MM.1S (cell line): ENCODE measurements at regions not wholly inside any gene's neighbourhood (a gene's known extent, or its start where the extent isn't known, plus 50 kb on each side); places are given as distances from the start of the nearest gene placed in this dataset.

Source experiments
- DNase-seq: peaks from one replicate; pipeline ENCODE4 v3.0.0-alpha.2; 2015
- H2AFZ ChIP-seq: fragments of 300-600 bp; sonication (generic); 2 replicates; pipeline ENCODE4 v1.6.0; 2016; ENCODE audit warnings: antibody characterized with exemption, low read length
- H3F3A ChIP-seq: fragments of 300-600 bp; sonication (generic); 2 replicates; pipeline ENCODE4 v1.6.1; 2016; ENCODE audit warnings: mild to moderate bottlenecking, antibody characterized with exemption, low read length, moderate library complexity, mixed read lengths; ENCODE audit not compliant: insufficient read depth
- H3K27ac ChIP-seq: fragments of 300-600 bp; sonication (generic); 2 replicates; pipeline ENCODE4 v1.5.1; 2016; ENCODE audit warnings: mild to moderate bottlenecking, low read length
- H3K27me3 ChIP-seq: fragments of 300-600 bp; sonication (generic); replicated peaks from 2 replicates; pipeline ENCODE4 v1.6.0; 2016; ENCODE audit warnings: low read length; ENCODE audit not compliant: insufficient read depth
- H3K36me3 ChIP-seq: fragments of 300-600 bp; sonication (generic); replicated peaks from 2 replicates; pipeline ENCODE4 v1.6.1; 2016; ENCODE audit warnings: mild to moderate bottlenecking, low read length, mixed read lengths; ENCODE audit not compliant: insufficient read depth
- H3K4me1 ChIP-seq: fragments of 300-600 bp; sonication (generic); 2 replicates; pipeline ENCODE4 v1.6.1; 2016; ENCODE audit warnings: low read length, mixed read lengths
- H3K4me2 ChIP-seq: fragments of 300-600 bp; sonication (generic); 2 replicates; pipeline ENCODE4 v1.6.0; 2016; ENCODE audit warnings: low read depth, low read length
- H3K4me3 ChIP-seq: fragments of 300-600 bp; sonication (generic); 2 replicates; pipeline ENCODE4 v1.5.1; 2016; ENCODE audit warnings: low read length, mixed read lengths
- H3K79me2 ChIP-seq: fragments of 300-600 bp; sonication (generic); 2 replicates; pipeline ENCODE4 v1.6.1; 2016; ENCODE audit warnings: mixed run types, low read length, mixed read lengths
- H3K9ac ChIP-seq: fragments of 300-600 bp; sonication (generic); 2 replicates; pipeline ENCODE4 v1.6.1; 2016; ENCODE audit warnings: low read length, mixed read lengths
- H3K9me2 ChIP-seq: fragments of 300-600 bp; sonication (generic); replicated peaks from 2 replicates; pipeline ENCODE4 v1.6.1; 2016; ENCODE audit warnings: mild to moderate bottlenecking, low read length, mixed read lengths; ENCODE audit not compliant: insufficient read depth
- H3K9me3 ChIP-seq: fragments of 300-600 bp; sonication (generic); replicated peaks from 2 replicates; pipeline ENCODE4 v1.6.1; 2016; ENCODE audit warnings: mild to moderate bottlenecking, low read length, mixed read lengths; ENCODE audit not compliant: insufficient read depth
- H4K20me1 ChIP-seq: fragments of 300-600 bp; sonication (generic); 2 replicates; pipeline ENCODE4 v1.6.1; 2016; ENCODE audit warnings: mild to moderate bottlenecking, low read length, moderate library complexity, mixed read lengths; ENCODE audit not compliant: insufficient read depth
- CTCF ChIP-seq: fragments of 300-600 bp; sonication (generic); IDR thresholded peaks from 2 replicates; pipeline ENCODE4 v1.5.1; 2016; ENCODE audit warnings: antibody characterized with exemption, low read length, mixed read lengths
- EZH2 ChIP-seq: fragments of 300-600 bp; sonication (generic); optimal IDR thresholded peaks from 2 replicates; pipeline ENCODE3; 2017; ENCODE audit warnings: low read depth, mild to moderate bottlenecking, antibody characterized with exemption, low read length, mixed read lengths
- EZH2phosphoT487 ChIP-seq: fragments of 300-600 bp; sonication (generic); IDR thresholded peaks from 2 replicates; pipeline ENCODE4 v1.6.1; 2018; ENCODE audit warnings: antibody characterized with exemption, low read length

GRCh38 chr5:145025775-145026174 lies 809.4 kb downstream of the PRELID2 start:
- Histone ChIP-seq H3K79me2 (no peaks in the 10 kb centered on the region), H3K9me2 (no peaks in the 10 kb centered on the region), H3F3A (no peaks in the 10 kb centered on the region), H3K4me2 (no peak overlapping the region), H3K27me3 (no peaks in the 10 kb centered on the region), H3K9ac (no peak overlapping the region), H3K4me3 (no peak overlapping the region), H4K20me1 (no peaks in the 10 kb centered on the region), H3K4me1 (no peaks in the 10 kb centered on the region), H3K9me3 (no peaks in the 10 kb centered on the region), H2AFZ (no peak overlapping the region), H3K36me3 (no peaks in the 10 kb centered on the region), H3K27ac (no peak overlapping the region)
- TF ChIP-seq CTCF: no peak
- TF ChIP-seq EZH2: no peak
- no peak for TF ChIP-seq EZH2phosphoT487
- no peak for DNase-seq

DNA sequence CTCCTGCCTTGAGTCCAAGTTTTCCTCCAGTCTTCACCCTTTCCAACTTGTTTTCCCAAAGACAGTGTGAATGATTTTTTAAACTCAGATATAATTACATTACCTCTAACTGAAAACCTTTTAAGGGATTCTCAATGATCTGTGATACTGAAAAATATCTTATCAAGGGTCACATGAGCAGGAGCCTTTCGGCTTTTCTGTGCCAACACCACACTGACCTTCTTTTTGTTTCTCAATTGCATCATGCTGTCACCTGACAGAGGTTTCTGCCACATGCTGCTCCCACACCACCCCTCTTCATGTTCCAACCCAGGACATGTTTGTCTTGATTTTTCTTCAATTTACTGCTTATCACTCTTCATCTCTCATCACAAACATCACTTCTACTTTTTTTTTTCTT lies 820.0 kb downstream of the PRELID2 start:
- H3K9me3 ChIP-seq: no peaks in the 10 kb centered on the region
- H3F3A ChIP-seq: no peaks in the 10 kb centered on the region
- H3K9ac ChIP-seq: no peak overlapping the region

DNA sequence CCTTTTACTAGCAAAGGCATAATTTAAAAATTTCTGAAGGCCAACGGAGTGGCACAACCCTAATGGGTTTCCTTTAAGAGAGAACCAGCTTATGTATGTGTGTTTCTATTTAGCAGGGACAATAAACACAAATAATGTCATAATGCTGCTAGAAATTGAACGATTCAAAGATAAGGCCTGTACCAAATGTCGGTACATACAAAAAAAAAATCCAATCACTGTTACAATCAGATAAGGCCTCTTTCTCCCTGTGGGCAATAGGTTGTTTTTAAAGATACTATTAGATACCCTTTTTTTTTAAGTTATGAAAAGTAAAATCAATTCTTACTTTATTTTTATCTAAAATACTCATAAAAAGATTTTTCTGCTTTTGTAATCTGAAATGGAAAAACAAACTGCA lies 821.0 kb downstream of the PRELID2 start:
- no peak overlapping the region for H2AFZ ChIP-seq
- H3K79me2 ChIP-seq: no peaks in the 10 kb centered on the region
- no peaks in the 10 kb centered on the region for H3K9me2 ChIP-seq
- no peak overlapping the region for H3K9ac ChIP-seq
- no peak overlapping the region for H3K4me2 ChIP-seq
- no peak overlapping the region for H3K4me3 ChIP-seq
- no peaks in the 10 kb centered on the region for H3F3A ChIP-seq
- no peaks in the 10 kb centered on the region for H3K27me3 ChIP-seq
- no peaks in the 10 kb centered on the region for H3K36me3 ChIP-seq
- H3K9me3 ChIP-seq: no peaks in the 10 kb centered on the region
- no peak overlapping the region for H3K27ac ChIP-seq
- no peaks in the 10 kb centered on the region for H3K4me1 ChIP-seq
- no peak for DNase-seq
- H4K20me1 ChIP-seq: no peaks in the 10 kb centered on the region
- no peak for TF ChIP-seq EZH2
- no peak for TF ChIP-seq CTCF
- no peak for TF ChIP-seq EZH2phosphoT487

More for the DNA sequence above, 820.0 kb downstream of the PRELID2 start:
- H3K79me2 ChIP-seq: no peaks in the 10 kb centered on the region
- no peaks in the 10 kb centered on the region for H4K20me1 ChIP-seq
- no peak overlapping the region for H2AFZ ChIP-seq
- H3K9me2 ChIP-seq: no peaks in the 10 kb centered on the region
- no peak overlapping the region for H3K4me2 ChIP-seq
- no peaks in the 10 kb centered on the region for H3K27me3 ChIP-seq
- no peak overlapping the region for H3K4me3 ChIP-seq
- TF ChIP-seq CTCF (no peak), EZH2phosphoT487 (no peak), EZH2 (no peak)
- no peaks in the 10 kb centered on the region for H3K4me1 ChIP-seq
- DNase-seq: no peak
- no peak overlapping the region for H3K27ac ChIP-seq
- no peaks in the 10 kb centered on the region for H3K36me3 ChIP-seq
